GM23248 (cell line): ENCODE measurements at regions not wholly inside any gene's neighbourhood (a gene's known extent, or its start where the extent isn't known, plus 50 kb on each side); places are given as distances from the start of the nearest gene placed in this dataset. TPM values are rescaled to one million over a fixed set of nuclear protein-coding genes. Genes with fewer than 3 reads are reported as not detected.
"Not testable (repeated sequence)": the region's sequence is repeated elsewhere in the genome, so short reads cannot be mapped to it uniquely, and the experiment has no call there.

Source experiments
- DNase-seq: peaks from one replicate; pipeline ENCODE4 v3.0.0-alpha.2; 2015
- H2AFZ ChIP-seq: fragments of 200-600 bp; sonication (generic); 2 replicates; pipeline ENCODE4 v1.6.1; 2016; ENCODE audit warnings: antibody characterized with exemption
- H3F3A ChIP-seq: fragments of 200-600 bp; sonication (generic); 2 replicates; pipeline ENCODE4 v1.6.1; 2016; ENCODE audit warnings: mild to moderate bottlenecking, antibody characterized with exemption, mixed run types; ENCODE audit not compliant: insufficient read depth
- H3K27ac ChIP-seq: fragments of 200-600 bp; sonication (generic); 2 replicates; pipeline ENCODE4 v1.5.1; 2016; ENCODE audit warnings: mild to moderate bottlenecking
- H3K27me3 ChIP-seq: fragments of 200-600 bp; sonication (generic); replicated peaks from 2 replicates; pipeline ENCODE4 v1.6.1; 2016; ENCODE audit warnings: mild to moderate bottlenecking; ENCODE audit not compliant: insufficient read depth
- H3K36me3 ChIP-seq: fragments of 200-600 bp; sonication (generic); 2 replicates; pipeline ENCODE4 v1.6.1; 2016; ENCODE audit warnings: low read depth, mild to moderate bottlenecking
- H3K4me1 ChIP-seq: fragments of 200-600 bp; sonication (generic); 2 replicates; pipeline ENCODE4 v1.6.1; 2016; ENCODE audit warnings: mild to moderate bottlenecking; ENCODE audit not compliant: insufficient read depth
- H3K4me2 ChIP-seq: fragments of 200-600 bp; sonication (generic); one replicate; pipeline ENCODE4 v1.6.1; 2016; ENCODE audit warnings: mild to moderate bottlenecking; ENCODE audit not compliant: unreplicated experiment
- H3K4me3 ChIP-seq: fragments of 200-600 bp; sonication (generic); 2 replicates; pipeline ENCODE4 v1.5.1; 2016; ENCODE audit warnings: mild to moderate bottlenecking
- H3K79me2 ChIP-seq: fragments of 200-600 bp; sonication (generic); 2 replicates; pipeline ENCODE4 v1.6.1; 2016; ENCODE audit warnings: mild to moderate bottlenecking; ENCODE audit not compliant: insufficient read depth
- H3K9ac ChIP-seq: fragments of 200-600 bp; sonication (generic); 2 replicates; pipeline ENCODE4 v1.6.1; 2016; ENCODE audit warnings: mild to moderate bottlenecking
- H3K9me2 ChIP-seq: fragments of 200-600 bp; sonication (generic); 2 replicates; pipeline ENCODE4 v1.6.1; 2016; ENCODE audit warnings: mixed run types, mild to moderate bottlenecking, moderate library complexity; ENCODE audit not compliant: insufficient read depth
- H3K9me3 ChIP-seq: fragments of 200-600 bp; sonication (generic); one replicate; pipeline ENCODE4 v1.6.1; 2017; ENCODE audit warnings: low read depth
- H4K20me1 ChIP-seq: fragments of 200-600 bp; sonication (generic); 2 replicates; pipeline ENCODE4 v1.6.0; 2016; ENCODE audit not compliant: insufficient read depth
- EZH2 ChIP-seq: fragments of 200-600 bp; sonication (generic); IDR thresholded peaks from 2 replicates; pipeline ENCODE4 v1.6.1; 2018; ENCODE audit warnings: antibody characterized with exemption, mild to moderate bottlenecking; ENCODE audit not compliant: insufficient read depth, poor library complexity, severe bottlenecking
- EZH2phosphoT487 ChIP-seq: fragments of 200-600 bp; sonication (generic); IDR thresholded peaks from 2 replicates; pipeline ENCODE4 v1.6.1; 2018; ENCODE audit warnings: antibody characterized with exemption, moderate library complexity, mild to moderate bottlenecking, low read depth; ENCODE audit not compliant: insufficient read depth
- WGBS, 2 experiments: methylation state at CpG; one replicate each; pipeline ENCODE4 v1.1.6; 2015 to 2017; ENCODE audit warnings: low lambda C conversion rate in 2 of 2, low coverage in 1 of 2; ENCODE audit errors: missing lambda C conversion rate in 2 of 2; 5-methylcytosine and 5-hydroxymethylcytosine counted together
- in situ Hi-C: fragments of 300-500 bp; cut with MboI; formaldehyde crosslinking; loops from 2 replicates; pipeline ENCODE4 v1.15.0; 2020
- microRNA-seq: library from miRNA; unstranded; fragments of <30 nt; microRNA quantifications from one replicate; pipeline ENCODE4, GENCODE V29; 2016; ENCODE audit warnings: borderline number of aligned reads
- small RNA-seq: library from RNA; depleted of rRNA; stranded (forward); fragments of <200 nt; gene quantifications from one replicate; pipeline ENCODE3, GENCODE V24; 2014; ENCODE audit warnings: low read depth, low replicate concordance

DNA sequence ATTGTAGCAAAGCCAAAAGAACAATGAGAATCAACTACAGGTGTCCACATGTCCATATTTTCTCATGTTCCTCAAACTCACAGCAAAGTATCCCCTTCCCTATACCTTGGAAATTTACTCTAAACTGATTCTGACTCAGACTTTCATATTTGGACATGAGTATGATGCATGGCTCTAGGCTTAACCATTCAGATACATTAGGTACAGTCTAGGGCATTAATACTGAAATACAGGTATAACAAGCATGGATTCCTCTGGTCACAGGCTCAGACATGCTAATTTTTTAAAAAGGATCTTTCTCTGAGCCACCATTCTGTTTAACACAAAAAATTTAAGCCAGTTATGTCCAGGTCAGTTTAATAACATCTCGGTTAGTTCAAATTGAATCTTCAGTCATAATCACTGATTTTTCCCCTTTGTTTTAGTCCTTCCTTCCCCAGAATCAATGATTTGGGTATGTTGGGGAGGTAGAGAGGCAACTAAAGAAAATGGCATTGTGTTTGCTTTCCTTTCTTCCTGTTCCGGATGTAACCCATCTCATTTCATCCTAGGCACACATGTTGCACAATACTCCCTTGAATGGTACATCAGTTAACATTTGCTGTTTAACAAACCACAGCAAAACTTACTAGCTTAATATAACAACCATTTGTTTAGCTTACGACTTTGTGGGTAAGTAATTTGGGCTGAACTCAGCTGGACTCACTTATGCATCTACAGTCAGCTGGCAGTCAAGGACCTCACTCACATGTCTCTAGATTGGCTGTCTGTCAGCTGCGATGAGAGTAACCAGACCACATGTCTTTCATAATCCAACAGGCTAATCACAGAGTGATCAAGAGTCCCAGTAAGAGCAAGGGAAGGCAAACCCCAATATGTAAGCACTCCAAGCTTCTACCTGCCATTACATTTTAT, 75.3 kb upstream of the GRIA3 start:
- DNase-seq = no peak
- no peaks in the 10 kb centered on the region for H3K9me3 ChIP-seq
- no peaks in the 10 kb centered on the region for H3K27me3 ChIP-seq
- H4K20me1 ChIP-seq = no peaks in the 10 kb centered on the region
- H3K36me3 ChIP-seq = no peaks in the 10 kb centered on the region
- no peaks in the 10 kb centered on the region for H3F3A ChIP-seq
- H3K4me2 ChIP-seq = no peak overlapping the region
- 35% methylated on average over 4 of the region's 4 CpGs for WGBS, 2 experiments
- no peak overlapping the region for H3K9ac ChIP-seq
- no peak overlapping the region for H3K4me3 ChIP-seq
- H2AFZ ChIP-seq = no peak overlapping the region
- H3K9me2 ChIP-seq = no peaks in the 10 kb centered on the region
- H3K27ac ChIP-seq = no peak overlapping the region
- no peaks in the 10 kb centered on the region for H3K4me1 ChIP-seq
- H3K79me2 ChIP-seq = no peaks in the 10 kb centered on the region
- in situ Hi-C loops = no loop called here
- TF ChIP-seq EZH2phosphoT487 = no peak
- no peak for TF ChIP-seq EZH2

GRCh38 chrX:123121241-123121640, 62.8 kb upstream of the GRIA3 start:
- Histone ChIP-seq H4K20me1 (no peaks in the 10 kb centered on the region), H3K27me3 (no peaks in the 10 kb centered on the region), H3K4me1 (no peaks in the 10 kb centered on the region), H3K9ac (no peak overlapping the region), H2AFZ (no peak overlapping the region), H3K4me2 (no peak overlapping the region), H3K4me3 (no peak overlapping the region), H3K27ac (no peak overlapping the region), H3K79me2 (no peaks in the 10 kb centered on the region), H3K36me3 (no peaks in the 10 kb centered on the region), H3F3A (no peaks in the 10 kb centered on the region), H3K9me3 (no peaks in the 10 kb centered on the region), H3K9me2 (no peaks in the 10 kb centered on the region)
- in situ Hi-C loops = no loop called here
- TF ChIP-seq EZH2 (no peak), EZH2phosphoT487 (no peak)
- DNase-seq = peak; percentile 67
- 32 to 34% methylated on average over 5 to 6 of the region's 6 CpGs for WGBS, 2 experiments

DNA sequence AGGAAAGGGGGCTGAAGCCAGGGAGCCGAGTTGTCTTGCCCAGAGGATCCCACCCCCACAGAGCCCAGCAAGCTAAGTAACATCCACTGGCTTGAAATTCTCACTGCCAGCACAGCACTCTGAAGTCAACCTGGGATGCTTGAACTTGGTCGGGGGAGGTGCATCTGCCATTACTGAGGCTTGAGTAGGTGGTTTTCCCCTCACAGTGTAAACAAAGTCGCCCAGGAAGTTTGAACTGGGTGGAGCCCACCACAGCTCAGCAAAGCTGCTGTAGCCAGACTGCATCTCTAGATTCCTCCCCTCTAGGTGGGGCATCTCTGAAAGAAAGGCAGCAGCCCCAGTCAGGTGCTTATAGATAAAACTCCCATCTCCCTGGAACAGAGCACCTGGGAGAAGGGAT, 54.3 kb upstream of the GRIA3 start:
- H3K79me2 ChIP-seq, H2AFZ ChIP-seq, H3K4me1 ChIP-seq, H3K9me2 ChIP-seq, in situ Hi-C loops, H3K9ac ChIP-seq, H3K36me3 ChIP-seq, H4K20me1 ChIP-seq, H3K27ac ChIP-seq, H3K4me3 ChIP-seq, DNase-seq, H3F3A ChIP-seq, H3K4me2 ChIP-seq, H3K27me3 ChIP-seq, H3K9me3 ChIP-seq: not testable (repeated sequence)
- WGBS, 2 experiments = 55% methylated on average over 2 of the region's 3 CpGs; no CpG with 5 or more reads in 1 of the 2 experiments

Small RNAs in the stretch of these regions (microRNA-seq; reads per million reads assigned to microRNA genes)
- not detected for gene MIR3672

Small RNAs in the stretch of these regions (small RNA-seq; reads per million reads assigned to genes)
- gene MIR3672 (not detected), gene RF00012 (not detected)
